Activated naive CD8-positive, alpha-beta T cell treated with anti-CD3 and anti-CD28 coated beads, Interleukin-2, amount 10 ng/mL, durations not matched to agents 7 days and 5 days (primary cell): ENCODE measurements at regions not wholly inside any gene's neighbourhood (a gene's known extent, or its start where the extent isn't known, plus 50 kb on each side); places are given as distances from the start of the nearest gene placed in this dataset.

Source experiments
- ATAC-seq: fragments of 150-1000 bp; cut with Tn5 transposase; one replicate; pipeline ENCODE4 v1.10.0; 2021; ENCODE audit warnings: low read depth, moderate library complexity
- POLR2A ChIA-PET: fragments of 350-600 bp; sonication (Branson Sonifier 250); formaldehyde crosslinking; loops from one replicate; lab custom pipeline; 2021; ENCODE audit warnings: antibody characterized with exemption; lab: Charles Lee
- DNase-seq: peaks from one replicate; pipeline ENCODE4 v3.0.0; 2021
- H3K27ac Mint-ChIP-seq: one replicate; pipeline ENCODE4 v1.8.0; 2022; ENCODE audit warnings: mild to moderate bottlenecking, mixed read lengths
- H3K27me3 Mint-ChIP-seq: one replicate; pipeline ENCODE4 v1.8.0; 2022; ENCODE audit warnings: mild to moderate bottlenecking, moderate library complexity, mixed read lengths
- H3K36me3 Mint-ChIP-seq: one replicate; pipeline ENCODE4 v1.8.0; 2021; ENCODE audit warnings: mild to moderate bottlenecking, mixed read lengths
- H3K4me1 Mint-ChIP-seq: one replicate; pipeline ENCODE4 v1.8.0; 2021; ENCODE audit warnings: mixed read lengths
- H3K4me3 Mint-ChIP-seq: one replicate; pipeline ENCODE4 v1.8.0; 2022; ENCODE audit warnings: mild to moderate bottlenecking, moderate library complexity, mixed read lengths
- H3K9me3 Mint-ChIP-seq: one replicate; pipeline ENCODE4 v1.8.0; 2021; ENCODE audit warnings: mixed read lengths

GRCh38 chr3:13696699-13697098 lies 147.8 kb downstream of the FBLN2 start:
- no peak for ATAC-seq
- no peaks in the 10 kb centered on the region for H3K27me3 Mint-ChIP-seq
- POLR2A ChIA-PET: no interaction called here
- no peak for DNase-seq
- no peak overlapping the region for H3K27ac Mint-ChIP-seq
- no peak overlapping the region for H3K4me3 Mint-ChIP-seq
- no peaks in the 10 kb centered on the region for H3K4me1 Mint-ChIP-seq
- no peaks in the 10 kb centered on the region for H3K36me3 Mint-ChIP-seq
- H3K9me3 Mint-ChIP-seq: no peaks in the 10 kb centered on the region

GRCh38 chr3:13693441-13693840 lies 144.5 kb downstream of the FBLN2 start:
- Mint-ChIP-seq H3K27ac (no peak overlapping the region), H3K4me3 (no peak overlapping the region), H3K27me3 (no peaks in the 10 kb centered on the region), H3K4me1 (no peaks in the 10 kb centered on the region), H3K9me3 (no peaks in the 10 kb centered on the region), H3K36me3 (no peaks in the 10 kb centered on the region)
- ATAC-seq (no peak), DNase-seq (no peak)
- POLR2A ChIA-PET: no interaction called here

DNA sequence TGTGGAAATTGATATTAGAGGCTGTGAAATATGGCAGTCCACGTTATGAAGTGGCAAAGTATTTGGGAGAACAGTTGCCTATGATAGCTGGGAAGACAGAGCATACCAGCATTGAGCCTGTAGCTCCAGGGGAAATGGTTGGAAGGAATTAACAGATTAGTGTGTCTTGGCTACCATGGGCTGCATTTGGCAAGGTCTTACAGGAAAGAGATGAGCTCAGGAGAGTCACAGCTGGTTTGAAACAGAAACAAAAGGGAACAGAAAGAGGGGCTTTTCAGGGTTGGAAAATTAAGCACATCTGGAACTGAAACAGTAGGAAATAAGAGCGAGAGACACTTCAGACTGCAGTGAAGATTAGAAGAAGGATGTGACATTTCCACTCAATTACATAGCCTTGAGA lies 141.7 kb downstream of the FBLN2 start:
- POLR2A ChIA-PET: no interaction called here
- no peak overlapping the region for H3K4me3 Mint-ChIP-seq

GRCh38 chr3:13689373-13690260 lies 140.7 kb downstream of the FBLN2 start:
- Mint-ChIP-seq H3K27ac (no peak overlapping the region), H3K9me3 (no peaks in the 10 kb centered on the region), H3K36me3 (no peaks in the 10 kb centered on the region), H3K4me1 (no peaks in the 10 kb centered on the region), H3K27me3 (no peaks in the 10 kb centered on the region), H3K4me3 (no peak overlapping the region)
- ATAC-seq (no peak), DNase-seq (no peak)
- POLR2A ChIA-PET: no interaction called here

More for the DNA sequence above, 141.7 kb downstream of the FBLN2 start:
- no peak for DNase-seq
- no peaks in the 10 kb centered on the region for H3K27me3 Mint-ChIP-seq
- H3K36me3 Mint-ChIP-seq: no peaks in the 10 kb centered on the region
- no peak for ATAC-seq
- H3K27ac Mint-ChIP-seq: no peak overlapping the region
- H3K4me1 Mint-ChIP-seq: no peaks in the 10 kb centered on the region
- H3K9me3 Mint-ChIP-seq: no peaks in the 10 kb centered on the region

DNA sequence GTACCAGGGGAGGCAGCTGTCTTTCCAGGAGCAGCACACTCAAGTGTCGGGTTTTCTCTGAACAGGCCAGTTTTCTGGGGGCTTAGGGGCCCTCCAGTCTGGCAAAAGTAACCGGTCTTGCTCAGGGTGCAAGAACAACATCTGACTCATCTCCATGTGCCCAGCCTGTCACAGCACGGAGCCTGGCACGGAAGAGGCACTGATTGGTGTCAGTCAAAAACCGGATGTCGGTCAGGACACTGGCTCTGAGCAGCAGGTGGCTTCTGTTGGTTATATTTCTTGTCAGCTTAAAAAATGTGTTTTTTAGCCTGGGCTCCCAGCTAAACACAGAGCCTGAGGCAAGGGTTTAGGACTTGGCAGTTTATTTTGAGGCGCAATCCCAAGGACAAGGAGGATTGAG lies 139.9 kb downstream of the FBLN2 start:
- Mint-ChIP-seq H3K4me1 (no peaks in the 10 kb centered on the region), H3K36me3 (no peaks in the 10 kb centered on the region), H3K9me3 (no peaks in the 10 kb centered on the region), H3K27ac (no peak overlapping the region), H3K27me3 (no peaks in the 10 kb centered on the region), H3K4me3 (no peak overlapping the region)
- DNase-seq (no peak), ATAC-seq (no peak)
- POLR2A ChIA-PET: no interaction called here

DNA sequence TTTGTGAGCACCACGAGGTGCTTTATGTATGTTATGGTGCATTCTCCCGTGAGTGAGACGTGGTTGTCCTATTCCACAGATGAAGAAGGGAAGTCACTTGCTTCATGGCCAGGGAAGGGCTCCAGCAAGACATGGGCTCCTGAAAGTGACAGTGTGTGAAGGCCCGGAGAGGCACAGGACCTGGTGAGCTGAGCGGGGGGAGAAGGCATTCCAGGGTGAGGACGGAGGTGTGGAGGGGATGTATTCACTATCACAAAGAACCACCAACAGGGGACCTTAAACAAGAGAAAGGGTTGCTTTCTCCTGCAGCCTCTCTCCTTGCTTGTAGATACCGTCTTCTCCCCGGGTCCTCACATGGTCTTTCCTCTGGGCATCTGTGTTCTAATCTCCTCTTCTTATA lies 139.1 kb downstream of the FBLN2 start:
- H3K4me1 Mint-ChIP-seq: peaks cover 2% of the 10 kb centered on the region
- no peak for DNase-seq
- H3K27me3 Mint-ChIP-seq: peaks cover 2% of the 10 kb centered on the region
- no peaks in the 10 kb centered on the region for H3K9me3 Mint-ChIP-seq
- POLR2A ChIA-PET: interaction anchor here (0.6 kb wide), 1 partner anchor 155 kb away, joined by 3 read pairs; no protein-coding TSS in a partner anchor
- no peaks in the 10 kb centered on the region for H3K36me3 Mint-ChIP-seq
- no peak overlapping the region for H3K27ac Mint-ChIP-seq
- H3K4me3 Mint-ChIP-seq: no peak overlapping the region
- no peak for ATAC-seq
